ENCODE measurements at regions not wholly inside any gene's neighbourhood (a gene's known extent, or its start where the extent isn't known, plus 50 kb on each side); places are given as distances from the start of the nearest gene placed in this dataset.
"Not testable (repeated sequence)": the region's sequence is repeated elsewhere in the genome, so short reads cannot be mapped to it uniquely, and the experiment has no call there.

DNA sequence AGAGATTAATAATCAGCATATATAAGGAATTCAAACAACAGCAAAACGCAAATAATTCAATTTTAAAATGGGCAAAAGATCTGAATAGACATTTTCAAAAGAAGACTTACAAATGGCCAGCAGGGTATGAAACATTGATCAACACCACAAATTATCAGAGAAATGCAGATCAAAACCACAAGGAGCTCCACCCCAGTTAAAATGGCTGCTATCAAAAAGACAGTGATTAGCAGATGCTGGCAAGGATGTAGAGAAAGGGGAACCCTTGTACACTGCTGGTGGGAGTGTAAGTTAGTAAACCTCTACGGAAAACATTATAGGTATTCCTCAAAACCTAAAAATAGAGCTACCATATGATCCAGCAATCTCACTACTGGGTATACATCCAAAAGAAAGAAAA lies 128.0 kb upstream of the CACUL1 start:
- Histone ChIP-seq H3K4me3 (ENCODE audit: severe bottlenecking) (no peak overlapping the region), H3K9me3 (ENCODE audit: severe bottlenecking) (no peaks in the 10 kb centered on the region), H3K4me1 (ENCODE audit: insufficient read depth, poor library complexity, severe bottlenecking) (no peaks in the 10 kb centered on the region), H3K36me3 (ENCODE audit: low read depth) (no peaks in the 10 kb centered on the region), H3K27ac (ENCODE audit: poor library complexity, severe bottlenecking) (no peak overlapping the region), H3K27me3 (ENCODE audit: insufficient read depth, poor library complexity, severe bottlenecking) (no peaks in the 10 kb centered on the region)
- no peak for ATAC-seq (ENCODE audit: low read depth)
- DNase-seq (ENCODE audit: low spot score) = no peak
- TF ChIP-seq, protein P1, sequence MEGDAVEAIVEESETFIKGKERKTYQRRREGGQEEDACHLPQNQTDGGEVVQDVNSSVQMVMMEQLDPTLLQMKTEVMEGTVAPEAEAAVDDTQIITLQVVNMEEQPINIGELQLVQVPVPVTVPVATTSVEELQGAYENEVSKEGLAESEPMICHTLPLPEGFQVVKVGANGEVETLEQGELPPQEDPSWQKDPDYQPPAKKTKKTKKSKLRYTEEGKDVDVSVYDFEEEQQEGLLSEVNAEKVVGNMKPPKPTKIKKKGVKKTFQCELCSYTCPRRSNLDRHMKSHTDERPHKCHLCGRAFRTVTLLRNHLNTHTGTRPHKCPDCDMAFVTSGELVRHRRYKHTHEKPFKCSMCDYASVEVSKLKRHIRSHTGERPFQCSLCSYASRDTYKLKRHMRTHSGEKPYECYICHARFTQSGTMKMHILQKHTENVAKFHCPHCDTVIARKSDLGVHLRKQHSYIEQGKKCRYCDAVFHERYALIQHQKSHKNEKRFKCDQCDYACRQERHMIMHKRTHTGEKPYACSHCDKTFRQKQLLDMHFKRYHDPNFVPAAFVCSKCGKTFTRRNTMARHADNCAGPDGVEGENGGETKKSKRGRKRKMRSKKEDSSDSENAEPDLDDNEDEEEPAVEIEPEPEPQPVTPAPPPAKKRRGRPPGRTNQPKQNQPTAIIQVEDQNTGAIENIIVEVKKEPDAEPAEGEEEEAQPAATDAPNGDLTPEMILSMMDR (IDR thresholded peaks at IDR 0.05; ENCODE audit: poor library complexity, severe bottlenecking) = no peak

GRCh38 chr10:118892255-118892654 lies 137.3 kb upstream of the NANOS1 start:
- no peaks in the 10 kb centered on the region for H3K27me3 ChIP-seq (ENCODE audit: insufficient read depth, poor library complexity, severe bottlenecking)
- no peaks in the 10 kb centered on the region for H3K9me3 ChIP-seq (ENCODE audit: severe bottlenecking)
- TF ChIP-seq, protein P1 (IDR thresholded peaks at IDR 0.05; ENCODE audit: poor library complexity, severe bottlenecking) = no peak
- H3K36me3 ChIP-seq (ENCODE audit: low read depth) = no peaks in the 10 kb centered on the region
- DNase-seq (ENCODE audit: low spot score) (no peak), ATAC-seq (ENCODE audit: low read depth) (no peak)
- no peak overlapping the region for H3K27ac ChIP-seq (ENCODE audit: poor library complexity, severe bottlenecking)
- no peaks in the 10 kb centered on the region for H3K4me1 ChIP-seq (ENCODE audit: insufficient read depth, poor library complexity, severe bottlenecking)
- H3K4me3 ChIP-seq (ENCODE audit: severe bottlenecking) = no peak overlapping the region

GRCh38 chr10:118894891-118895290 lies 134.6 kb upstream of the NANOS1 start:
- H3K4me1 ChIP-seq (ENCODE audit: insufficient read depth, poor library complexity, severe bottlenecking); H3K27ac ChIP-seq (ENCODE audit: poor library complexity, severe bottlenecking); H3K4me3 ChIP-seq (ENCODE audit: severe bottlenecking); DNase-seq (ENCODE audit: low spot score); ATAC-seq (ENCODE audit: low read depth); H3K36me3 ChIP-seq (ENCODE audit: low read depth); H3K27me3 ChIP-seq (ENCODE audit: insufficient read depth, poor library complexity, severe bottlenecking); H3K9me3 ChIP-seq (ENCODE audit: severe bottlenecking): not testable (repeated sequence)

- no peaks in the 10 kb centered on the region for H3K4me1 ChIP-seq (ENCODE audit: insufficient read depth, poor library complexity, severe bottlenecking)
- H3K4me3 ChIP-seq (ENCODE audit: severe bottlenecking) = no peak overlapping the region
- no peak overlapping the region for H3K27ac ChIP-seq (ENCODE audit: poor library complexity, severe bottlenecking)
- H3K9me3 ChIP-seq (ENCODE audit: severe bottlenecking) = no peaks in the 10 kb centered on the region
- H3K27me3 ChIP-seq (ENCODE audit: insufficient read depth, poor library complexity, severe bottlenecking) = no peaks in the 10 kb centered on the region
- ATAC-seq (ENCODE audit: low read depth) (no peak), DNase-seq (ENCODE audit: low spot score) (no peak)
- TF ChIP-seq, protein P1 (IDR thresholded peaks at IDR 0.05; ENCODE audit: poor library complexity, severe bottlenecking) = no peak
- H3K36me3 ChIP-seq (ENCODE audit: low read depth) = no peaks in the 10 kb centered on the region
Measured at GRCh38 chr10:118900617-118901016, 128.9 kb upstream of the NANOS1 start.

DNA sequence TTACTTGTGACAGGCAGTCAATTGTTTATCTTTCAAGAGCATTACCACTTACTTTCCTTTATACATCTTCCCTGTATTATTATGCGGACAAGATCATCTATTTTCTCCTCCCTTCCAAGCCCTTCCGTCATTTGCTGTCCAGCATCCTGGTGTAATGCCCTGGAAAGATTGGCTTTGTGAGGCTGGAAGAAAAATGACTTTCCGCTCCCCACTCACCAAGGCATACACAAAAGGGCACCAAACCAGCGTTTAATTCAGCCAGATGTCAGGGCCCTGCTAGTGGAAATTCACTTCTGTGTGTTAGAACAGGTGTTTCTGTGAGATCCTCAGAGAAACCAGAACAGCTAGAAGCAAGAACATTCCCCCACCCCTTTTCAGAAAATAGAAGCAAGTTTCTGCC lies 128.1 kb upstream of the NANOS1 start:
- Histone ChIP-seq H3K27me3 (ENCODE audit: insufficient read depth, poor library complexity, severe bottlenecking) (no peaks in the 10 kb centered on the region), H3K36me3 (ENCODE audit: low read depth) (no peaks in the 10 kb centered on the region), H3K27ac (ENCODE audit: poor library complexity, severe bottlenecking) (no peak overlapping the region), H3K4me3 (ENCODE audit: severe bottlenecking) (no peak overlapping the region), H3K9me3 (ENCODE audit: severe bottlenecking) (no peaks in the 10 kb centered on the region), H3K4me1 (ENCODE audit: insufficient read depth, poor library complexity, severe bottlenecking) (no peaks in the 10 kb centered on the region)
- DNase-seq (ENCODE audit: low spot score) (no peak), ATAC-seq (ENCODE audit: low read depth) (no peak)
- TF ChIP-seq, protein P1 (IDR thresholded peaks at IDR 0.05; ENCODE audit: poor library complexity, severe bottlenecking) = no peak

Data from RWPE2 (cell line).